ENCODE measurements at regions not wholly inside any gene's neighbourhood (a gene's known extent, or its start where the extent isn't known, plus 50 kb on each side); places are given as distances from the start of the nearest gene placed in this dataset.

DNA sequence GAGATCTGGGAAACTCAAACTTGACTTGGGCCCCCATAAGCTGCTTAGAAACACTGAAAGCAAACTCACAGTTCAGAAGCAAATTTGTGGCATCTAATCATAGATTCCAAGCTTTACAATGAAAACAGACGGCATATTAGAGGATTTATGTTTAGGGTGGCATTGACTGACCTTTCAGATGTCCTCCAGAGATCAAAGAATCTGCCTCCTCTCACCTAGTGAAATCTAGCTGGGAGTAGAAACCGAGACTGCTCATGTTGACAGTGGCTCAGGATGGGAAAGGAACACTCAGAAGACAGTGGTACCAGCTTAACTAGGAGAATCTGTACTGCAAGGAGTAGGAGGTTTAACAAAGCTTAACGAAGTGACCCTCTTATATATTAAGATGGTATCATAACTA lies 345.0 kb downstream of the GXYLT1 start:
- TF ChIP-seq SPI1 (IDR thresholded peaks at IDR 0.05; ENCODE audit: borderline replicate concordance, low read depth) (no peak), POLR2AphosphoS5 (IDR thresholded peaks at IDR 0.05; ENCODE audit: low read depth) (no peak), GABPA (IDR thresholded peaks at IDR 0.05; ENCODE audit: low read depth) (no peak)
- TF ChIP-seq, protein P1, sequence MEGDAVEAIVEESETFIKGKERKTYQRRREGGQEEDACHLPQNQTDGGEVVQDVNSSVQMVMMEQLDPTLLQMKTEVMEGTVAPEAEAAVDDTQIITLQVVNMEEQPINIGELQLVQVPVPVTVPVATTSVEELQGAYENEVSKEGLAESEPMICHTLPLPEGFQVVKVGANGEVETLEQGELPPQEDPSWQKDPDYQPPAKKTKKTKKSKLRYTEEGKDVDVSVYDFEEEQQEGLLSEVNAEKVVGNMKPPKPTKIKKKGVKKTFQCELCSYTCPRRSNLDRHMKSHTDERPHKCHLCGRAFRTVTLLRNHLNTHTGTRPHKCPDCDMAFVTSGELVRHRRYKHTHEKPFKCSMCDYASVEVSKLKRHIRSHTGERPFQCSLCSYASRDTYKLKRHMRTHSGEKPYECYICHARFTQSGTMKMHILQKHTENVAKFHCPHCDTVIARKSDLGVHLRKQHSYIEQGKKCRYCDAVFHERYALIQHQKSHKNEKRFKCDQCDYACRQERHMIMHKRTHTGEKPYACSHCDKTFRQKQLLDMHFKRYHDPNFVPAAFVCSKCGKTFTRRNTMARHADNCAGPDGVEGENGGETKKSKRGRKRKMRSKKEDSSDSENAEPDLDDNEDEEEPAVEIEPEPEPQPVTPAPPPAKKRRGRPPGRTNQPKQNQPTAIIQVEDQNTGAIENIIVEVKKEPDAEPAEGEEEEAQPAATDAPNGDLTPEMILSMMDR (IDR thresholded peaks at IDR 0.05; ENCODE audit: insufficient read depth, low read length), result no peak
- TF ChIP-seq, protein P2, sequence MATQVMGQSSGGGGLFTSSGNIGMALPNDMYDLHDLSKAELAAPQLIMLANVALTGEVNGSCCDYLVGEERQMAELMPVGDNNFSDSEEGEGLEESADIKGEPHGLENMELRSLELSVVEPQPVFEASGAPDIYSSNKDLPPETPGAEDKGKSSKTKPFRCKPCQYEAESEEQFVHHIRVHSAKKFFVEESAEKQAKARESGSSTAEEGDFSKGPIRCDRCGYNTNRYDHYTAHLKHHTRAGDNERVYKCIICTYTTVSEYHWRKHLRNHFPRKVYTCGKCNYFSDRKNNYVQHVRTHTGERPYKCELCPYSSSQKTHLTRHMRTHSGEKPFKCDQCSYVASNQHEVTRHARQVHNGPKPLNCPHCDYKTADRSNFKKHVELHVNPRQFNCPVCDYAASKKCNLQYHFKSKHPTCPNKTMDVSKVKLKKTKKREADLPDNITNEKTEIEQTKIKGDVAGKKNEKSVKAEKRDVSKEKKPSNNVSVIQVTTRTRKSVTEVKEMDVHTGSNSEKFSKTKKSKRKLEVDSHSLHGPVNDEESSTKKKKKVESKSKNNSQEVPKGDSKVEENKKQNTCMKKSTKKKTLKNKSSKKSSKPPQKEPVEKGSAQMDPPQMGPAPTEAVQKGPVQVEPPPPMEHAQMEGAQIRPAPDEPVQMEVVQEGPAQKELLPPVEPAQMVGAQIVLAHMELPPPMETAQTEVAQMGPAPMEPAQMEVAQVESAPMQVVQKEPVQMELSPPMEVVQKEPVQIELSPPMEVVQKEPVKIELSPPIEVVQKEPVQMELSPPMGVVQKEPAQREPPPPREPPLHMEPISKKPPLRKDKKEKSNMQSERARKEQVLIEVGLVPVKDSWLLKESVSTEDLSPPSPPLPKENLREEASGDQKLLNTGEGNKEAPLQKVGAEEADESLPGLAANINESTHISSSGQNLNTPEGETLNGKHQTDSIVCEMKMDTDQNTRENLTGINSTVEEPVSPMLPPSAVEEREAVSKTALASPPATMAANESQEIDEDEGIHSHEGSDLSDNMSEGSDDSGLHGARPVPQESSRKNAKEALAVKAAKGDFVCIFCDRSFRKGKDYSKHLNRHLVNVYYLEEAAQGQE (IDR thresholded peaks at IDR 0.05; ENCODE audit: insufficient replicate concordance, low read depth), result no peak
- Histone ChIP-seq H3K4me3 (replicated peaks; ENCODE audit: insufficient read depth, low read length) (no peak overlapping the region), H3K27ac (replicated peaks) (no peak overlapping the region), H3K27me3 (ENCODE audit: insufficient read depth, poor library complexity, severe bottlenecking) (no peaks in the 10 kb centered on the region)
- DNase-seq (ENCODE audit: low read depth in 1 of 2, low spot score in 1 of 2), result no peak

GRCh38 chr12:41795910-41796309 lies 348.8 kb downstream of the GXYLT1 start:
- DNase-seq (ENCODE audit: low read depth in 1 of 2, low spot score in 1 of 2), result no peak
- no peak for TF ChIP-seq POLR2AphosphoS5 (IDR thresholded peaks at IDR 0.05; ENCODE audit: low read depth)
- TF ChIP-seq, protein P2 (IDR thresholded peaks at IDR 0.05; ENCODE audit: insufficient replicate concordance, low read depth), result no peak
- TF ChIP-seq SPI1 (IDR thresholded peaks at IDR 0.05; ENCODE audit: borderline replicate concordance, low read depth), result no peak
- TF ChIP-seq, protein P1 (IDR thresholded peaks at IDR 0.05; ENCODE audit: insufficient read depth, low read length), result no peak
- no peak for TF ChIP-seq GABPA (IDR thresholded peaks at IDR 0.05; ENCODE audit: low read depth)
- no peak overlapping the region for H3K27ac ChIP-seq (replicated peaks)
- no peaks in the 10 kb centered on the region for H3K27me3 ChIP-seq (ENCODE audit: insufficient read depth, poor library complexity, severe bottlenecking)
- no peak overlapping the region for H3K4me3 ChIP-seq (replicated peaks; ENCODE audit: insufficient read depth, low read length)

DNA sequence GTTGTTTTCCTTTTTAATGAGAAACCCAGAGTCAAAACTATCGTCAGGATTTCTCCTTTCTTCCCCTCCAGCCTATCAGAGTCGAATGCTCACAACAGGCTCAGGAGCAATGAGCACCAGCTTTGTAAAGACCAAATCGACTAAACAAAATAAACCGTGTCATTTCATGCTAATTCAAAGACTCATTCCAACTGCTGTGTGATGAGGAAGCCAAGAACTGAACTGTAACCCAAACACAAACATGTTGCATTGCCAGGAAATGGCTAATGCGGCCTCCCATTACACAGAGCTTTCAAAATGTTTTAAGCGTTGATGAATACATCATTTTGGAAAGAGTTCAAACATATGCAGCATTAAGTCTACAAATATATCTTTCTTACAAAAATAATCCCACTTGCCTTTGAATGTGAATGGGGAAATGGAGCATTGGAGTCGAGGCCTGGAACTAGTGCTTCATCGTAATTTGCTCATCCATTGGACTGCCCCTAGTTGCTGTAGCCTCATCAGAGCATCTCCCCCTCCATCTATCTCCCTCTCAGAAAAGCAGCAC lies 349.5 kb downstream of the GXYLT1 start:
- Histone ChIP-seq H3K27me3 (ENCODE audit: insufficient read depth, poor library complexity, severe bottlenecking) (no peaks in the 10 kb centered on the region), H3K27ac (replicated peaks) (no peak overlapping the region), H3K4me3 (replicated peaks; ENCODE audit: insufficient read depth, low read length) (no peak overlapping the region)
- TF ChIP-seq, protein P2 (IDR thresholded peaks at IDR 0.05; ENCODE audit: insufficient replicate concordance, low read depth), result no peak
- TF ChIP-seq, protein P1 (IDR thresholded peaks at IDR 0.05; ENCODE audit: insufficient read depth, low read length), result no peak
- TF ChIP-seq POLR2AphosphoS5 (IDR thresholded peaks at IDR 0.05; ENCODE audit: low read depth) (no peak), GABPA (IDR thresholded peaks at IDR 0.05; ENCODE audit: low read depth) (no peak), SPI1 (IDR thresholded peaks at IDR 0.05; ENCODE audit: borderline replicate concordance, low read depth) (no peak)
- no peak for DNase-seq (ENCODE audit: low read depth in 1 of 2, low spot score in 1 of 2)
